ENCODE measurements at regions not wholly inside any gene's neighbourhood (a gene's known extent, or its start where the extent isn't known, plus 50 kb on each side); places are given as distances from the start of the nearest gene placed in this dataset.

DNA sequence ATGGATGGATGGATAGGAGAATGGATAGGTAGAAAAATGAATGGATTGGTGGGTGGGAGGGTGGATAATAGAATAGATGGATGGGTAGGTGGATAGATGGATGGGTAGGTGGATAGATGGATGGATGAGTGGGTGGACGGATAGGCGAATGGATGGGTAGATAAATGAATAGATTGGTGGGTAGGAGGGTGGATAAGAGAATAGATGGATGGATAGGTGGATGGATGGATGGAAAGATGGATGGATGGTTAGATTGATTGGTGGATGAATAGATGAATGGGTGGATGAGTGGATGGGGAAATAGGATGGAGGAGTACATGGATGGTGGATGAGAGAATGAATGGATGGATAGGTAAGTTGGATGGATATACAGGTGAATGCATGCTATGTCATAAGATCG lies 110.5 kb downstream of the CEBPB start:
- no peak for DNase-seq (ENCODE audit: low spot score)

GRCh38 chr20:50301712-50302111 lies 111.1 kb downstream of the CEBPB start:
- DNase-seq (ENCODE audit: low spot score): no peak

GRCh38 chr20:50302341-50303057 lies 111.9 kb downstream of the CEBPB start:
- no peak for DNase-seq (ENCODE audit: low spot score)

DNA sequence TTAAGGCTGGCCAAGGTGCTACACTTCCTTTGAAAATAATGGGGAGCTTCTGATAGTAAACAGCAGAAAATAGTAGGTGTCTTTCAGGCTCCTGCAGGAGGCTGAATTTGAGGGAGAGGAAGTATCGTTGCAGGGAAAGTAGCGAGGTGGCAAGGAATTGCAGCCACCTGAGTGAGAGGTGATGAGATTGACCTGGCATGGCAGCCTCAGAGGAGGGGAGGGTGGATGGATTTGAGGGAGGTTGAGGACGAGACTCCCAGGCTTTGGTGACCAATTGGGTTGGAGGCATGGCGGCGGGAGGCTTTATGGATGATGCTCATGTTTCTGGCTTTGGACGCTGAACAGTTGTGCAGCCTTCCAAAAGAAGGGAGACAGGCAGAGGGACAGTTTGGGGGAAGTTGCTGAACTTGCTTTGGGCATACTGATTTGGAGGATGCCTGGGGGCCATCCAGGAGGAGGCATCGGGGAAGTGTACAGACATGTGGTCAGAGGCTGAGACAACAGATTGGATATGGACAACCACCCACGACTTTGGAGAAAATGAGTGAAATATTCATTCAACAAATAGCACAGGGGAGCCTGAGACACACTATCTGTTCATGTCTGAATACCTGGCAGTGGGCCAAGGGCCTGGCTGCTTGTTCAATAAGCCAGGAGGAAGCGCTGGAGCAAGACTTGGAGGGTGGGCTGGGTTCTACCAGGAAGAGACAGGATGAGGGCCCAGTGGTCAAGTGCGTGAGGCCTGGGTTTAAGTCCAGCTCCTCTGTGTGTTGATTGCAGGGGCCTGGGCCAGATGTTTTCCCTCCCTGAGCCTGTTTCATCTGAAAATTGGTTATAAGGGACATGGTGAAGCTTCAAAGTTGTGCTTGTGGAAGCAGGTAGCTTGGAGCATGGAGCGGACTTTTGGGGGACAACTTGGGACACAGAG lies 113.2 kb downstream of the CEBPB start:
- DNase-seq (ENCODE audit: low spot score): no peak

DNA sequence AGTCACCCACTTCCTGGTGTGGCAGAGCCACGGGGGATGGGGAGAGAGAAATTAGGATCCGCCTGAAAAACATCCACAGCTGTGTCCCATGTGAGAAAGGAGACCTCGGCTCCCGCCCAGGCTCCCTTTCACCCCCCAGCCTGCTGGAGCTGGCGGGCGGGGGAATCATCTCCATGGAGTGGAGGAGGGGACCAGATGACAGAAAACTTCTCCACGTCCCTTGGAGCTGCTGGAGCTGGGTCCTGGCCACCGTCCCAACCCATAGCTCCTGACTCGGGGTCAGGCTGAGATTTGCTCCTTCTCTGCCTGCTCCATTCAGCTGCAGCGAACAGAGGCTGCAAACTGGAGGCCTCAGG lies 113.8 kb downstream of the CEBPB start:
- no peak for DNase-seq (ENCODE audit: low spot score)

DNA sequence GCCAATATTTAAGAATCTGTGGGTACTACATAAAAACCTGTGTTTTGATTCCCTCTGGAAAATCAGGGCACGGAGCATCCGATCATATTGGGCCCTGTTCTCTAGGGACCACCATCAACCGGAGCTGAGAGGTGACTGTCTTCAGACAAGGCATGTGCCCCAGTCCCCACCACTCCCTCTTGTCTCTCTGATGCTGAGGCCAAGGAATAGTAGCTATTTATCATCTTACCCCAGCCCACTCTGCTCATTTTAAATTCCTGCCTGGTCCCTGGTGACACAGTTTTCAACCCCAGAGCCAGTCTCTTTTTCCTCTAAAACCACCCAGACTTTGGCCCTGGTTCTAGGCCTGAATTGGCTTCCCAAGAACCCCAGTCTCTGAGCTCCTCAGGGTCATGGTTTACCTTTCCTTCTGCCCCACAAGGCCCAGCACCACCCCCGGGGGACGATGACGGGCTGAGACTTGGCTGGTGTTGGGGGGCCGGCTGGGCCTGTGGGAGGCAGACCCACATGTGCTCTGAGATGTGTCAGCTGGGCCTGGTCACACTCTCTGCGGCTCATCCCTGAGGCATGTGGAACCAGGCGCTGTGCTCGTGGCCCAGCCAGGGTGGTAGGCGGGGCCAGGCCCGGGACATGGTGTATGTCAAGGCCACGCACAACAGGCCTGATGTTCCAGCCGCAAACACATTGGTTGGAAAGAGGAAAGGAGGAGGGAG lies 114.4 kb downstream of the CEBPB start:
- no peak for DNase-seq (ENCODE audit: low spot score)

- DNase-seq (ENCODE audit: low spot score): no peak
Measured at GRCh38 chr20:50305636-50306477, 115.2 kb downstream of the CEBPB start.

- DNase-seq (ENCODE audit: low spot score): no peak
Measured at GRCh38 chr20:50306478-50307423, 116.1 kb downstream of the CEBPB start.

GRCh38 chr20:50308166-50308512 lies 117.5 kb downstream of the CEBPB start:
- no peak for DNase-seq (ENCODE audit: low spot score)

DNA sequence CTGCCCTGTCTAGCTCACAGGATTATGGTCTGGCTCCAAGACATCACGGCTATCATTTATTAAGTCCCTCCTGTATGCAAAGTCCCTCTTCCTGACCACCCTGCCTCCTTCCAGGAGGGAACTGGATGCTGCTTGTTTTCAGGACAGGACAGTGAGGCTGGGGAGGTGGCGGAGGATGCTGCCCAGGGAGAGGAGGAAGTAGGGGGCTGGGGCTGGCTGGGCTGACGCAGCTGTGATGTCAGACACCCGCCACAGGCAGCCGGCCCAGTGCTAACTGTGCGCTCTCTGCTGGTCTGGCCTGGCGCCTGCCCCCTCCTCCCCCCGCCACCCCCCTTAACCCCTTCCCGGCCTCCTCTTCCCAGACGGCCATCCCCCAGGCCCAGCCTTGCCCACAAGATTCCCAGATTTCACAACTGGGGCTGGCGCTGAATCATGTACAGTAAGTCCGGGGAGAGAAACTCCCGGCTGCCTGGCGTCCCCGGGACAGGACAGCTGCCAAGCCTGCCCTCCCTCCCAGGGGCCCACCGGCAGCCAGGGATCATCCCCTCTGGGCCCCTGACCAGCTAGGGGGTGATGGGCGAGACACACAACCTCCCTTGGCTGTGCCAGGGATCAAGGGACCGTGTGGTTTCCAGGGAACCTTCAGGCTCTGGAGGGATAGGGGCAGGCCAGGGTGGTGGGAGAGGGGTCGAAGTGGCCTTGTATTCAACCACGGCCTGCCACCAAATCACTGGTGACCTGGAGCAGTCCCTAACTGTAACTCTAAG lies 118.1 kb downstream of the CEBPB start:
- no peak for DNase-seq (ENCODE audit: low spot score)

GRCh38 chr20:50309280-50309763 lies 118.7 kb downstream of the CEBPB start:
- no peak for DNase-seq (ENCODE audit: low spot score)

GRCh38 chr20:50309764-50310672 lies 119.4 kb downstream of the CEBPB start:
- DNase-seq (ENCODE audit: low spot score): no peak

DNA sequence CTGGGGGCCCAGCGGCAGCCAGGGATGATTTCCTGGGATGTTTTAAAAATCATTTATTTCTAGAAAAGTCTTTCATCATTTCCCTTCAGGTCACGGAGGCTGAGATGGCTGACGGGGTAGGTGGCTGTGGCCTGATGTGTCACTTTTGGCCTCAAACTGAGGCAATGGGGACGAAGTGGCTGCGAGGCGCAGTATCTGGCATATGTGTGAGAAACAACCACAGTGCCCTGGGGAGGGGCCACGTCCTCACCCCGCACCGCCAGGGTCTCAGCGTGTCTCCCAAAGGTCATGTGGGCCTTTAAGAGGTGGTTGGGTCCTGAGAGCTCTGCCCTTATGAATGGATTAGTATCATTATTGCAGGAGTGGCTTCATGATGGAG lies 120.0 kb downstream of the CEBPB start:
- no peak for DNase-seq (ENCODE audit: low spot score)

GRCh38 chr20:50311308-50312001 lies 120.8 kb downstream of the CEBPB start:
- DNase-seq (ENCODE audit: low spot score): no peak

- no peak for DNase-seq (ENCODE audit: low spot score)
Measured at GRCh38 chr20:50312002-50312681, 121.5 kb downstream of the CEBPB start.

DNA sequence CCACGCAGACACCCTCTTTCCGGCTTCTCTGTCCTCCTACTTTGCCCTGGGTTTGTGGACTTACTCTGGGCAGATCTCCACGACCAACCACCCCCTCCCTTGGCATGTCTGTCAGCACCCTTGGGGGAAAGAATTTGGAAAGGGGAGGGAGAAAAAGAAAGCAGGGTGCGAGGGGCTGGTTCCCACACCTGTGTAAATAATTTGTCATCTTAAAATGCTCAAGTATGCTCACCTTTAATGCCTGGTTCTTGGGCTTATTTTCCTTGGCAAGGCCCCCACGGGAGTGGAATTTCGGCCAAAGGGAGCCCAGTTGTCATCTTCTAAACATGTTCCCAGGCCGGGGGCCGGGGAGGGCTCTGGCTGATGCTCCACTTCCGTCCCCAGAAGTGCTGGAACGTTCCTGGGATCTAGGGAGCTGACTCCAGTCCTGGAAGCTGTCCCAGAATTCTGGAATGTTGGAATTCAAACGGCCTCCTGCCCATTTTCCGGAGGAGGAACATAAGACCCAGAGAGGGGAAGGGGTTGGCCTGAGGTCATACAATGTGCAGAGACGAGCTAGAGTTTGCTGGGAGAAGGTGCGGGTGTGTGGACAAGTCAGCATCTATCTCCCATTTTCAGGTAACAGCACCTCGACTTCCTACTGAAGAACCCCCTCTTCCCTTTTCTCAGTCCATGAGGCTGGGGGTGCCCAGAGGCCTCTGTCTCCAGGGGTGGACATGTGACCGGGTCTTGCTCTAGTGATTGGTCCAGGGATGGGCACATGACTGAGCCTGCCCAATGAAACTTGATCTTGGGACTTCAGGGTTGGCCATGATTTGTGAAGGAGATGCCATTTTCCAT lies 122.3 kb downstream of the CEBPB start:
- DNase-seq (ENCODE audit: low spot score): no peak

DNA sequence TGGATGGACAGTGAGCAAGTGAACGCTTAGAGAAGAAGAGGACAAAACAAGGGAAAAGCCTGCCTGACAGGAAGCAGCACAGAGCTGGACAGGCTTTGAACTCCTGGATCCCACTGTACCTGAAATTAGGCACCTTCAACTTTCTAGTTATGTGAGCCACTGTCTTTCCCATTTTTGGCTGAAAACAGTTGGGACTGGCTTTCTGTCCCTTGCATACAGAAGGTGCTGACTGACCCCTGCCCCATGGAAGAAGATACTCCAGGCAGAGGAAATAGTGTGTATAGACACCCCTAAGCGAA lies 122.8 kb downstream of the CEBPB start:
- no peak for DNase-seq (ENCODE audit: low spot score)

Data from germinal center (tissue), 1 donor.